ENCODE measurements at regions not wholly inside any gene's neighbourhood (a gene's known extent, or its start where the extent isn't known, plus 50 kb on each side); places are given as distances from the start of the nearest gene placed in this dataset.
"Not testable (repeated sequence)": the region's sequence is repeated elsewhere in the genome, so short reads cannot be mapped to it uniquely, and the experiment has no call there.

DNA sequence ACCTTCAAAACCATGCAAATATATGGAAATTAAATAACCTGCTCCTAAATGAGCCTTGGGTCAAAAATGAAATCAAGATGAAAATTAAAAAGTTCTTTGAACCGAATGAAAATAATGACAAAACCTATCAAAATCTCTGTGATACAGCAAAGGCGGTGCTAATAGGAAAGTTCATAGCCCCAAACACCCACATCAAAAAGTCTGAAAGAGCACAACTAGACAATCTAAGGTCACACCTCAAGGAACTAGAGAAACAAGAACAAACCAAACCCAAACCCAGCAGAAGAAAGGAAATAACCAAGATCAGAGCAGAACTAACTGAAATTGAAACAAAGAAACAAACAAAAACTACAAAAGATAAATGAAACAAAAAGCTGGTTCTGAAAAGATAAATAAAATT lies 477.7 kb upstream of the ARHGEF26 start:
- TF ChIP-seq CREB1 (IDR thresholded peaks at IDR 0.05; ENCODE audit: low read depth), result not testable (repeated sequence)
- TF ChIP-seq, protein P1, sequence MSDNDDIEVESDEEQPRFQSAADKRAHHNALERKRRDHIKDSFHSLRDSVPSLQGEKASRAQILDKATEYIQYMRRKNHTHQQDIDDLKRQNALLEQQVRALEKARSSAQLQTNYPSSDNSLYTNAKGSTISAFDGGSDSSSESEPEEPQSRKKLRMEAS (IDR thresholded peaks at IDR 0.05; ENCODE audit: low read depth, low read length), result not testable (repeated sequence)

Measured in GM12878 (cell line).